ENCODE measurements at regions not wholly inside any gene's neighbourhood (a gene's known extent, or its start where the extent isn't known, plus 50 kb on each side); places are given as distances from the start of the nearest gene placed in this dataset.

GRCh38 chr12:115404761-115405470, 720.9 kb upstream of the TBX3 start:
- DNase-seq (ENCODE audit: extremely low read depth in 1 of 4, low spot score in 3 of 4), result no peak
- intact Hi-C loops (cut with micrococcal nuclease), result no loop called here
- no peak for FAIRE-seq
- Histone ChIP-seq H3K9me1 (ENCODE audit: control insufficient read depth, insufficient read depth, low read length) (no peaks in the 10 kb centered on the region), H3K4me3 (no peak overlapping the region), H2AFZ (ENCODE audit: low read depth, low read length) (no peak overlapping the region), H3K27me3 (ENCODE audit: control insufficient read depth in 2 of 2, insufficient read depth in 2 of 2, low read length in 2 of 2) (no peaks in the 10 kb centered on the region), H4K20me1 (replicated peaks; ENCODE audit: control insufficient read depth, insufficient read depth, low read length) (no peaks in the 10 kb centered on the region), H3K9ac (ENCODE audit: insufficient read depth in 1 of 2, low read depth in 2 of 2, low read length in 2 of 2) (no peak overlapping the region), H3K4me1 (replicated peaks in 1 of 2; ENCODE audit: control insufficient read depth in 2 of 2, insufficient read depth in 2 of 2, low read length in 2 of 2) (no peaks in the 10 kb centered on the region), H3K79me2 (ENCODE audit: control insufficient read depth, insufficient read depth, low read length) (no peaks in the 10 kb centered on the region), H3K4me2 (ENCODE audit: insufficient read depth, low read length) (no peak overlapping the region), H3K27ac (ENCODE audit: extremely low read depth, low read depth, low read length) (no peak overlapping the region), H3K36me3 (ENCODE audit: control insufficient read depth, insufficient read depth, low read length) (no peaks in the 10 kb centered on the region), H3K9me3 (replicated peaks; ENCODE audit: control insufficient read depth, insufficient read depth, low read depth, low read length) (no peaks in the 10 kb centered on the region)
- TF ChIP-seq MAFG (tag; conservative IDR thresholded peaks at IDR 0.05), result no peak
- TF ChIP-seq ZNF583 (CRISPR knock-in tag; IDR thresholded peaks at IDR 0.05), result no peak
- no peak for TF ChIP-seq DIDO1 (tag; IDR thresholded peaks at IDR 0.05; ENCODE audit: low read depth)
- no peak for TF ChIP-seq JUNB (CRISPR knock-in tag; conservative IDR thresholded peaks at IDR 0.05)
- TF ChIP-seq NR2C2 (CRISPR knock-in tag; IDR thresholded peaks at IDR 0.05), result no peak
- no peak for TF ChIP-seq NR2C2 (tag; IDR thresholded peaks at IDR 0.05)
- no peak for TF ChIP-seq RBBP5 (IDR thresholded peaks at IDR 0.05; ENCODE audit: borderline replicate concordance, insufficient read depth, low read length, poor library complexity, severe bottlenecking)
- no peak for TF ChIP-seq CBFA2T2 (conservative IDR thresholded peaks at IDR 0.05)
- no peak for TF ChIP-seq PRMT5 (CRISPR knock-in tag; IDR thresholded peaks at IDR 0.05)
- no peak for TF ChIP-seq ZNF586 (CRISPR knock-in tag; conservative IDR thresholded peaks at IDR 0.05)
- POLR2A ChIA-PET, result no interaction called here
- CTCF ChIA-PET (ENCODE audit: low intra/inter-chr PET ratio), result no interaction called here
- in situ Hi-C loops (cut with MboI), result no loop called here
- BruUV-seq (replicated peaks), result no TSS peak
- ATAC-seq, result no peak
- WGBS (ENCODE audit: insufficient coverage, low coverage, missing lambda C conversion rate), result 1% methylated on average over 9 of the region's 9 CpGs

Data from K562 (cell line).